ENCODE measurements at regions not wholly inside any gene's neighbourhood (a gene's known extent, or its start where the extent isn't known, plus 50 kb on each side); places are given as distances from the start of the nearest gene placed in this dataset.

DNA sequence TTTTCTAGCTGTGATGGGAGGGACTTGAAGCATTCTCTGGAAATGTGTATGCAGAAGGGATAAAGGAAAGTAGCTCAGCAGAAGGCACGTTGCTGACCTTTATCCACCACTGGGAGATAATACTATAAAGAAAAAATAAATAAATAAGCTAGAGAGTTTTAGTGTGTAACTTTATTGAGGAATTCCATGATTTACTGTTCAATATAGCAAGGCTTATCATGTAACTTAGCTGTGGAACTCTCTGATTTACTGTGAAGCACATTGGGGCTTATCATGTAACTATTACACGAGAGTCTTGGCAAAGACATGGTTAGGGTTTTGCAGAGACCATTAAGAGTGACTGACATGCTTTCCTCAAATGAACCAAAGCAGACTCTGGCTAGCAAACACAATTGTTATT lies 316.1 kb upstream of the SNX7 start:
- no peak for DNase-seq (ENCODE audit: low spot score)
- intact Hi-C loops (cut with DNase I): no loop called here

DNA sequence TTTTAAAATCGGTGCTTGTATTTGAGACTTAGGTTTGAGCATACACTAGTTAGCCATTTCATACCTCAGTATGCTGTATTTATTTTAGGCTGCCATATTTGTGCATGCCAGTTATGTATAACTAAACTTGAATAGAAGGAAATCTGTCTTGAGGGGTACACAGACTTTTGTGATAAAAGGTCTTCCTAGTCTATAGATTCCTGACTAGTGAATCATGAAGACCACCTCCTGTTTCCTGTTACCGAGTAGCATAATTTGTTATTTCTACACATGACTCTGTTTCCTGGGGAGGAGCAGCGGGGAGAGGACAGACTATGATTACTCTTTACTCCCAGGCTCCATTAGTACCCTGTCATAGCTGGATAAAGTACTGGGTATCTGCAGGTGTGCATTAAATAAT lies 316.8 kb upstream of the SNX7 start:
- intact Hi-C loops (cut with DNase I): no loop called here
- DNase-seq (ENCODE audit: low spot score): no peak

DNA sequence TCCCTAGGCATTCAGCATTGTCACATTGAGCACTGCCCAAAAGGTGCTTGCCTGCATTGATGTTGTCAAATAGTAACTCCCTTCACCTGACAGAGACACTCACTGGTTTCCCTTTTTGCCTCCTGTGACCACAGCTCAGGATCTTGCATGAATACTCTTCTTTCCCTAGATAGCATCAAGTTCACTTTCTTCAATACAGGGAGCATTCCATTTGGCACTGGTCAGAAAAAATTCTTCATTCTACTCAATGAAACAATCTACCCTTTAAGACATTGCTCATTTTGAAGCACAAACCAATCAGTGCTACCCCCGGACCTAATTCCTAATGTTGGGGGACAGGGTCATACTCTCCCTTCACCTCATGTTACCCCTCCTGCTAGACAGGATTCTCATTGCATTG lies 319.0 kb upstream of the SNX7 start:
- intact Hi-C loops (cut with DNase I): no loop called here
- DNase-seq (ENCODE audit: low spot score): no peak

DNA sequence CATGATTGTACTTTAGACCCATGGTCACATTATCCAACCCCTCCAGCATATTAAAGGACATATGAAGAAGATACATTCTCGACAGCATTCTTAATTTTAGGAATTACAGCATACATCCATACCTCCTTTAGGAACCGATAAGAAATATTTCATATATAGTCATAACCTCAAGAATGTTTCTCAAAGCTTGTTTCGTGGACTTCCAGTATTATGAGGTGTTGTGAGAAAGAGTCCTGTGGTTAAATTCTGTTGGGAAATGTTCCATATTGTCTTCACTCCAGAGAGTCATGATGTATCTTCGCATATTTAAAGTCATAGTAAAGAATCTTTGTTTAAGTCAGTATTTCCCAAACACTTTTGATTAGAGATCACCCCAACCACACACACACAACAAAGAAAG lies 321.0 kb upstream of the SNX7 start:
- intact Hi-C loops (cut with DNase I): no loop called here
- no peak for DNase-seq (ENCODE audit: low spot score)

DNA sequence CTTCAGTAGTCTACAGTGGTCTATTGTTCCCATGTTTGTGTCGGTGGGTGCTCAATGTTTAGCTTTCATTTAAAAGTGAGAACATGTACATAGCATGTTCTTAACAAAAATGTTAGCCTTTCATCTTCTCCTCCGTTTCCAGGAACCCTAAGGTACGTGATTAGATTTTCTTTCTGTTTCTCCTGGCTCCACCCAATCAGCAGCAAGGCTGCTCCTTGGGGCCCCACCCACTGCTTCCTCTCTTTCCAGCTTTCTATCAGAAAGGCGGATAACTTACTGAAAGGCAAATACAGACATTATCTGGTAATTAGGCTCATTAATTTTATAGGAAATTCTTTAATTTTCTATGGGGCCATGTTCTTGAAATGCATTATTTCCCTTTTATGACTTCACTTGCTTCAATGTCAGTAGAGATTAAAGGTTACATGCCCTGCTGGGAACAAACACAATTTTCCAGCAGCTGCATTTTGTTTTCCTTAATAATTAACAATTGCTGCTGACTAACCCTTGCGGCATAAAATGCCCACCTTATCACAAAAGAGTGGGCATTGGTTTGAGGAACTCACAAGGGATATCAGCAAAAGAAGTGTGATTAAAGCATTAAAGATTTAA lies 324.9 kb upstream of the SNX7 start:
- DNase-seq (ENCODE audit: low spot score): no peak

DNA sequence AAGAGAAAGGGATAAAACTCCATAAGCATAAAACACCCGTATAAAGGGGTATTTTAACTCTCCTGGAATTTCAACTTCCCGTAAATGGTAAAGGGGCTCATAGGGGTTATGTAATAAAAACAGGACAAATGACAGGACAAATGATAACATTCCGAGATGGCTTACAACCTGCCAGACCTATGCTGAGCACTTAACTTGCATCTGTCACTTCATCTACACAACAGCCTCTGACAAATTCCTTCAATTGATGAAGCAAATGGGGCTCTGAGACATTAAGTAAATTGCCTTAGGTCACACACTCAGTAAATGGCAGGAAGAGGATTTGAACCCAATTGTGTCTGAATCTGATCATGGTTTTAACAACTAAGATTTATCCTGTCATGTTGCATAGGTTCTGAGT lies 327.6 kb upstream of the SNX7 start:
- intact Hi-C loops (cut with DNase I): no loop called here
- no peak for DNase-seq (ENCODE audit: low spot score)

More for the DNA sequence above, 324.9 kb upstream of the SNX7 start:
- intact Hi-C loops (cut with DNase I): no loop called here

DNA sequence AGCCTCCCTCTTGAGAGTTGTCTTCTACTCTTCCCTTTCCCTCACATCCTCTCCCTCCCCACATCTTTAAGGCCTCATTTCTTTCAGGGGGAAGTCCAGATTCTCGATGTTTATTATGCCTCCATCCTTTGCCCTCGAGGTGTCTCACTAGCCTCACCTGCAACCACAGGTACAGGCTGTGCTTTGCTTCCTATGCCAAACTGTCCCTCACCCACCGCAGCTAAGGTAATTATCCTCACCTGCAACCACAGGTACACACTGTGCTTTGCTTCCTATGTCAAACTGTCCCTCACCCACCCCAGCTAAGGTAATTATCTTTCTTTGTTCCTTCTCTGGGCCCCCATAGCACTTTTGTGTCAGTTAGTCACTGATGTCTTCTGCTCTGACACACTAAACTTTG lies 328.1 kb upstream of the SNX7 start:
- intact Hi-C loops (cut with DNase I): no loop called here
- no peak for DNase-seq (ENCODE audit: low spot score)

DNA sequence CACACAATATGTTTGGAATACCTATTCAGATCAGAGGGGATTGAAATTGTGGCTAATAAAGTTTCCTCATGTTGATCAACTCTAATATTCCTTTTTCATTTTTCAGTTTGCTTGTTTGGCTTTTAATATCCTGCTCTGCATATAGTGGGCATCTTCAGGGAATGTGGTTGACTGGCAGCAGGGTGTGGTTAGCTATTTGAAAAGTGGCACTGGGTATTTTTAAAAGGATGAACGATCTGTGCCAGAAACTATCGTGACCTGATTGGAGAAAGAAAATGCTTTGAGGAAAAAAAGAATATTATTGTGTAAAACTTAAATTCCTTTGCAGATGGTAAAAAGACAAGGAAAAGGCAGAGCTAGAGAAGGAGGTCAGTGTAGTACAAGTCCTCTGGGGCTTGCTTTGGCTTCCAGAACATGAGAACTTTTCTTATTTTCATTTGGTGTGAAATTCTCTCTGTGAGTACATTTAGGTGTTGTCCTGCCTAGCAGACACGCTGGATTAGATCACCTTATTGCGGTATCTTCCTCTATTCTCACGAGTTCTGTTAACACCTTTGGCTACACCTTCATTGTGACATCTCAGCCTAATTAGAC lies 329.7 kb upstream of the SNX7 start:
- intact Hi-C loops (cut with DNase I): no loop called here
- no peak for DNase-seq (ENCODE audit: low spot score)

DNA sequence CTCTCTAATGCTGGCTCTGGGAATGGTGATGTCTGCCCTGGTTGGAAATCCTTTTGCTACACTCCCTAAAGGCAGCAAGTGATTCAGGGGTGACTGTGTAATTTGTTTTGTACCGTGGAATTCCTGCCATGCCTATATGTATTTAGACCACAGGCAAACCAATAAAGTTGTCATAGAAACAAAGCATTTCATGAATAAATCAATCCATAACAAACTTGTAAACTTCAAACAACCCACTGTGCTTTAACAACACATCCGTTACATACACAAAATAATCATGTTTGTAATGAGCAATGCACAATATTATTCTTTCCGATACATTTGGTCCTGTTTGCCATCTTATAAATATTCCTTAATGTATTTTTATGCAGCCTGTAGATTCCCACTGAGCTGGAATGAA lies 330.3 kb upstream of the SNX7 start:
- intact Hi-C loops (cut with DNase I): no loop called here
- no peak for DNase-seq (ENCODE audit: low spot score)

DNA sequence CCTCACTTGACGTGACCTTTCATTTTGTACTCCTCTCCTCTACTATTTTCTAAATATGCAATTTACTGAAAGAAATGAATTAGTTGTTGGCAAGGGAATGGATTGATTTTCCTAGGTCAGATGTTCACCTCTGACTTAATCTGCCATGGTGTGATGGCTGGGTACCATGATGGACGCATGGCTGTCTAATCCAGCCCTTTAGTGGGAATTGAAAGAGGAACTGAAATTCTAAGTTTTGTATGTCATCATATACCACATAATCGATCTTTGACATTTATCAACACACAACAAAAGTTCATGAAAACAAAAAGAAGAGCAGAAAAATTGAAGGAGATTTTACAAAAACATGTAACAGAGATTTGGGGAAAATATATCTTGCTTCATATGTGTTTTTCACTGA lies 331.3 kb upstream of the SNX7 start:
- DNase-seq (ENCODE audit: low spot score): no peak
- intact Hi-C loops (cut with DNase I): no loop called here

DNA sequence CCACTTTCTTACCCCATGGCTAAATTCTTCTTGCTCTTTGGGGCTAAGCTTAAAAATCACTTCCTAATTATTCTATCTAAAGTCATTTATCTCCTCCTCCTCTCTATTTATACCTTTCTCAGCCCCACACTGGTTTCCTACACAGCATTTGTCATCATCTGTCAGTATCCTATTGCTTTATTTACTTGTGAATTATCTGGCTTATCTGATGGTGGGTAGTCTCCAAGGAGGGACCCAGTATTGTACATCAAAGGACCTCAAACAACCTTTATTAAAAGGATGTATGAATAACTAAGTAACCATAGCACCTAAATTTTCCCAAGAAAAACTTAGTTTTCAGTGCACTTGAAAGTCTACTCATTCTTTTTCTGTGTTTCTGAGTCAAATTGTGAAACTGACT lies 332.7 kb upstream of the SNX7 start:
- intact Hi-C loops (cut with DNase I): no loop called here

DNA sequence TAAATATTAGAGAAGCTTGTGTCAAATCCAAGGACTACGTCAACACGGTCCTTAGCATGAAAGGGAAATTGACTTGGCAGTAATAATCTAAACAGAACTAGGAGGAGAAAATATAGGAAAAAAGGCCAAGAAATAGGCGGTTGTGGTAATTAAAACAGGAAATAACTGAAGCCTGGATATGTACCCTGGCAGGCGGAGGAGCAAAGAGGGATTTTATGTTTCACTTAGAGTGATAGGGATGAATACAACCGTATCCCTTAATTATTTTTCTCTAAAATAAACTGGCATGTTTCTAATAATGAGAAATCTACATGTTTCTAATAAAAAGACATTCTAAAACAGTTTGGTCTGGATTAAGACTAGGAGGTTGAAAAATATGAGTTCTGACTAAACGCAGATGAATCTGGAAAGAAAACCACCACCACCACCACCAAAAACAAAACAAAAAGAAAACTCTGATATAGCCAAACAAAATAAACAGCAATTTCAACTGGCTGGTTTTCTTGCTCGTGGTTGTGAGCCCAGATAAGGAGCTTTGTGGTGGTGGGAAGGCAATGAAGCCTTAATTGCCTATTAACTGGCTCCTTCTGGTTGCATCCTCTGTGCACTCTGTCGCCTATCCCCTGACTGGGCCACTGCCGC lies 334.2 kb upstream of the SNX7 start:
- intact Hi-C loops (cut with DNase I): no loop called here
- no peak for DNase-seq (ENCODE audit: low spot score)

More for the DNA sequence above, 332.7 kb upstream of the SNX7 start:
- no peak for DNase-seq (ENCODE audit: low spot score)

DNA sequence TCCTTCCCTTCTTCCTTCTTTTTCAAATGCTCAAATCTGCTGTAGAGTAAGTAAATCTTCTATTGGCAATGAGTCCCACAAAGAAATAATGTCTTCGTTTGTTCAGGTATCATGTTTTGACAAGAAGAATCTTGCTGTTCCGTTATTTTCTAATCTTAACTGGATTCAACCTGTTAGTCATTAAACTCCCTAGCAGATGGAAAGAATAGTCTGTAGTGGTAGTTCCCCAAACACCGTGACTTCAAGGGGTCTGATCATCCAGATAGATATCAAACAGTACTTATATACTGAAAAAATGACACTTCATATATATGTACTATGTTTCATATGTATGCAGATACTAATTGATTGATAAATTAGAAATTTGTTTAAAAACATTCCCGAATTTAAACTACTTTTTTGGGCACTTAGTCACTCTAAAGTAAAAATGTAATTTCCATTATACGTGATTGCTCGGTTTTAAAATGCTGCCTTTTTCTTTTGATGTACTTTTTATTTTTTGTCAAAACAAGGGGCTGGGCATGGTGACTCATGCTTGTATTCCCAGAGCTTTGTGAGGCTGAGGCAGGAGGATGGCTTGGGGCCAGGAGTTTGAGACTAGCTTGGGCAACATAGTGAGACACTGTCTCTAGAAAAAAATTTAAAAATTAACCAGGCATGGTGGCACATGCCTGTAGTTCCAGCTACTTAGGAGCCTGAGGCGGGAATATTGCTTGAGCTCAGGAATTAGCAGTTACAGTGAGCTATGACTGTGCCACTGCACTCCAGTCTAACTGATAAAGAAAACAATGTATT lies 335.7 kb upstream of the SNX7 start:
- DNase-seq (ENCODE audit: low spot score): no peak
- intact Hi-C loops (cut with DNase I): no loop called here

DNA sequence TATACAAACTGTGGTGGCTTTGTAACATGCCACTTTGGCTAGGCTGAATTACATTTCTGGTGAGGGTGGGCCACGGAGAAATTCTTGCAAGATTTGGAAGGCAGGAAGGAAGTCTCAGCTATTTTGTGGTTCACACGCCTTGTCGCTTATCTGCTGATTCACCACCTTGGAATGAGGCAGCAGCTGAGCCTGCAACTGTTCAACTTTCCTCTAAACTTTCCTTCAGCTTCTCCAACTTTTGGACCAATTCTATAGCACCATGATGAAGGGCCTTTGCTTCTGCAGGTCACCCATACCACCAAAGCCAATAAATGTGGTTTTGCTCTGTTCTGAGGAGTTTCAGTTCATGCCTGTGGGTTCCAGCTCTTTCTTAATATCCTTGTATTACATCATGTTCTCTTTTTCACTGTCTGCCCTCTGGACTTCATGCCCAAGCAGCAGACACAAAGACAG lies 337.6 kb upstream of the SNX7 start:
- no peak for DNase-seq (ENCODE audit: low spot score)
- intact Hi-C loops (cut with DNase I): no loop called here

DNA sequence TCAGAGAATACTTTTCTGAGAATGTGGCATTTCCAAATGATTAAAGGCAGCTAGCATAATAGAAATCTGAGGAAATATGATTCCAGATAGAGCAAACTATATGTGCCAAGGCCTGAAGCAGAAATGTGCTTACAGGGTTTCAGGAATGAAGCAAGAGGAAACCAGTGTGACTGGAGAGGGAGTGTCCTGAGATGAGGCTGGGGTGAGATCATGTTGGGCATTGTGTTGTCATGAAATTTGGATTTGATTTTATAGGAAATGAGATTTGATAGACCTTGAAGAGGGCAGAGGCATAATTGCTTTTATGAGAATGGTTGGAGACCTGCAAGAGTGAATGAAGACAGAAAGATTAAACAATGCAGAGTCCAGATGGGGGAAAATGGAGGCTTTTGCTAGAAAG lies 338.1 kb upstream of the SNX7 start:
- no peak for DNase-seq (ENCODE audit: low spot score)
- intact Hi-C loops (cut with DNase I): no loop called here

DNA sequence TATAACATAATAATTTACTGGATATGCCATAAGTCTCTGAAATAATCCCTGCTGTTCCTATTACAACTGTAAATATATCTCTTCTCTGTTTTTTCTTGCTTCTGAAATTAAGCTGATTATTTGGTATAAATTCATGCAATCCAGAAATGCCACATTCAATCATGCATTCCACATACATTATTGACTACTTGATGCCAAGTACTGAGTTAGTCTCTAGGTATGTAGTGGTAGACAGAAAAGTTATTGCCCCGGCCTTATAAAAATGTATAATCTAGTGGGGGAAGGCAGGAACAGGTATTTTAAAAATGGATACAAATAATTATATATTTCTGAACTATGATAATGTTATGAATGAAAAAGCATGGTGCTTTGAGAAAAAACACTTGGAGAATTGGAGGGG lies 338.6 kb upstream of the SNX7 start:
- DNase-seq (ENCODE audit: low spot score): no peak
- intact Hi-C loops (cut with DNase I): no loop called here

DNA sequence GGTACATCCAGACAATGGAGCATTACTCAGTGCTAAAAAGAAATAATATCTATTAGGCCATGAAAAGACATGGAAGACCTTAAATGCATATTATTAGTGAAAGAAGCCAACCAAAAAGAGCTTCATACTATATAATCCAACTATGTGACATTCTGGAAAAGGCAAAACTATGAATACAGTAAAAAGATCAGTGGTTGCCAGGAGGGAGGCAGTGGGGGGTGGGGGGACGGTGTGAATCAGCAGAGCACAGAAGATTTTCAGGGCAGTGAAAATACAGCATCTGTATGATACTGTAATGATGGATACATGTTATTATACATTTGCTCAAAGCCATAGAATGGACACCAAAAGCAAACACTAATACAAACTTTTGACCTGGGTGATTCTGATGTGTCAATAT lies 339.4 kb upstream of the SNX7 start:
- intact Hi-C loops (cut with DNase I): no loop called here
- no peak for DNase-seq (ENCODE audit: low spot score)

DNA sequence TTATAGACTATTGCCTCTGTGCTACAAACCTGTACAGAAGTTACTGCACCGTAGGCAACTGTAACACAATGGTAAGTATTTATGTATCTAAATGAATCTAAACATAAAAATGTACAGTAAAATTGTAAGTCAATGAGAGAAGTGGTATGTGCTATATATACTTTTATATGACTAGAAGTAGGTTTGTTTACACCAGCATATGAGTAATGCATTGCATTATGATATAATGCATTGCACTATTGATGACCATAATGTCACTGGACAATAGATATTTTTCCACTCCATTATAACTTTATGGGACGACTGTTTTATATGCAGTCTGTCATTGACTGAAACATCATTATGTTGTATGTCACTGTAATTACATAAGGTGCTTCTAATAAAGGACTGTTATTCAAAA lies 340.3 kb upstream of the SNX7 start:
- DNase-seq (ENCODE audit: low spot score): no peak
- intact Hi-C loops (cut with DNase I): no loop called here

DNA sequence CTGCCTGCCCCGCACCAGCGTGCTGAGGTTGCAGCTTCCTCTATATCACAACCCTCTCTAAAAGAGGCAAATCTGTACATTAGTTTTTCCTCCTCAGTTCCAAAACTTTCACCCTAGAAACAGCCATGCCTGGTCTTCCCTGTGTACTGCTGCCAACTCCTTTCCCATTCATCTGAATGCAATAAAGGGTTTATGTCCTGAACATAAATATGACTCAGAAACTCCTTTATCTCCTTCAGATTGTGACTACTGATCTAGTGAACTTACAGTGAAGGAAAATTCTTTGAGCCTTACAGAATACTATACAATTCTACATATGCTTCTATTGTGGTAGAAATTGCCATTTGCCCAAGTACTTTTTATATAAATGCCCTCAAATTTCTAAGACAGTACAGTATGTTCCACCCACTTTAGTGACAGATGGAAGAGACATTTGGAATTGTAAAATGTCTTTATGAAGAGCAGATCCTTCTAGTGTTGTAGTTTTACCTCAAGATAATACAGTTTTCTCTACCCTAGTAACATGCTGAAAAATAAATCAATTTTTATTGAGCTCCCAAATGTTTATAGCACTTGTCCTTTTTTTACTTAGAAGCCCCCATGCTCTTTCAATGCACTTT lies 345.1 kb upstream of the SNX7 start:
- intact Hi-C loops (cut with DNase I): no loop called here

DNA sequence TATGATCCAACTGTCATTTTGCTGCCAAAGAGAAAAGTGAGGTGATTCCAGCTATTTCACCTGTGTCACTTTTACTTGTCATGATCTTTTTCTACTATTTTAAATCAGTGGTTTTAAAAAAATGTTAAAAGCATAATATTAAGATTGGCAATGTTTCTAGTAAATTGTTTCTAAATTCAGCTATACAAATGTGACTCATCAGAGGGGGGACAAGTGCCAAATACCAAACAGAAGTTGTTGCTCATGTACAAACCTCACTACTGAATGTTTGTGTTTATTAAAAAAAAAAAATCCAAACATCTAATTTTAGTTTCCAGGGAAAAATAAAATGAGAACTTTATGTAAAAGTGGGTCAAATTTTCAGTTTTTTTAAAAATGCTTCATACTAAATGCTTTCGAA lies 346.2 kb upstream of the SNX7 start:
- intact Hi-C loops (cut with DNase I): no loop called here
- DNase-seq (ENCODE audit: low spot score): no peak

More for the DNA sequence above, 345.1 kb upstream of the SNX7 start:
- DNase-seq (ENCODE audit: low spot score): no peak

All from cardiac septum (tissue), 1 donor.